ENCODE measurements at regions not wholly inside any gene's neighbourhood (a gene's known extent, or its start where the extent isn't known, plus 50 kb on each side); places are given as distances from the start of the nearest gene placed in this dataset.

- Histone ChIP-seq H3K4me3 (replicated peaks; ENCODE audit: insufficient read depth, low read length) (no peak overlapping the region), H3K27ac (replicated peaks) (no peak overlapping the region), H3K27me3 (ENCODE audit: insufficient read depth, poor library complexity, severe bottlenecking) (no peaks in the 10 kb centered on the region)
- no peak for DNase-seq (ENCODE audit: low read depth in 1 of 2, low spot score in 1 of 2)
- TF ChIP-seq, protein P1, sequence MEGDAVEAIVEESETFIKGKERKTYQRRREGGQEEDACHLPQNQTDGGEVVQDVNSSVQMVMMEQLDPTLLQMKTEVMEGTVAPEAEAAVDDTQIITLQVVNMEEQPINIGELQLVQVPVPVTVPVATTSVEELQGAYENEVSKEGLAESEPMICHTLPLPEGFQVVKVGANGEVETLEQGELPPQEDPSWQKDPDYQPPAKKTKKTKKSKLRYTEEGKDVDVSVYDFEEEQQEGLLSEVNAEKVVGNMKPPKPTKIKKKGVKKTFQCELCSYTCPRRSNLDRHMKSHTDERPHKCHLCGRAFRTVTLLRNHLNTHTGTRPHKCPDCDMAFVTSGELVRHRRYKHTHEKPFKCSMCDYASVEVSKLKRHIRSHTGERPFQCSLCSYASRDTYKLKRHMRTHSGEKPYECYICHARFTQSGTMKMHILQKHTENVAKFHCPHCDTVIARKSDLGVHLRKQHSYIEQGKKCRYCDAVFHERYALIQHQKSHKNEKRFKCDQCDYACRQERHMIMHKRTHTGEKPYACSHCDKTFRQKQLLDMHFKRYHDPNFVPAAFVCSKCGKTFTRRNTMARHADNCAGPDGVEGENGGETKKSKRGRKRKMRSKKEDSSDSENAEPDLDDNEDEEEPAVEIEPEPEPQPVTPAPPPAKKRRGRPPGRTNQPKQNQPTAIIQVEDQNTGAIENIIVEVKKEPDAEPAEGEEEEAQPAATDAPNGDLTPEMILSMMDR (IDR thresholded peaks at IDR 0.05; ENCODE audit: insufficient read depth, low read length), result no peak
- TF ChIP-seq SPI1 (IDR thresholded peaks at IDR 0.05; ENCODE audit: borderline replicate concordance, low read depth), result peak; percentile 37; the same call in 1 of the 2 replicates
Measured at GRCh38 chr2:126846241-126846640, 52.4 kb upstream of the TEX51 start.
